ENCODE measurements at regions not wholly inside any gene's neighbourhood (a gene's known extent, or its start where the extent isn't known, plus 50 kb on each side); places are given as distances from the start of the nearest gene placed in this dataset.

DNA sequence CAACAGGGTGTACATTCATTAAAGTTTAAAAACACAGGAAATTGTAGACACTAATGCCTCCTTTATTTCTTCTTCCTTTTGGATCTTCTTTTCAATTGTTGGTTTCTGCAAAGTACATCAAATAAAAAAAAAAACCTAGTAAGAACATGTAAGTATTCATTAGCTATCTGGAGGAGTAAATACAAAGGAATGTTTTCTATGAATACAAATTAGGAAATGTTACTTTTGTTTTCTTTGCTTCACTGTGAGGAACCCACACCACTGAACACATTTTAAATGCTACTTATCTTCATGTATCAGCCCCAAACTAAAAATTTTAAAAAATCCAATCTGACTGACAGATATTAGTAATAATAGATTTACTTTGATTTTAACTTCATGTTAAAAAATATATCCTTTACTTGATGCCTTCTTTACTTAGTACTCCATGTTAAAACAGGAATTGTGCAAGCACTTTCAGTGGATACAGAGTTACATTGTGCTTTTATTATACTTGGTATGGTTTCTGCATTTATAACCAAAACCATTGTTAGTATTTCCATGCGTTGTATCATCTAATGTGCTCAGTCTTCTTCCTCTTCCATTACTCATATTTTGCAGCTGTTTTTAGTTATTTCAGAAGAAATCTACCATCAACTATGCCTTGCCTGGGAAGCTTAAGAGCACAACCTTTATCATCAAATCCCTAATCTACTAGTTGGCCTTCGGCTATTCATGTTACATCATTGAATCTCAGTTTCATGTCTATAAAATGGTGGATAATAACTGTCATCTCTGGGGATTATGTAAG, 236.9 kb upstream of the DPYD start:
- H3F3A ChIP-seq (ENCODE audit: insufficient read depth), result peaks cover 13% of the 10 kb centered on the region; the same call in 1 of the 2 replicates
- peak overlapping the region; percentile 65 for H2AFZ ChIP-seq
- H3K4me3 ChIP-seq, result peak overlapping the region; percentile 45
- no peak for TF ChIP-seq EZH2 (IDR thresholded peaks at IDR 0.05; ENCODE audit: insufficient read depth, poor library complexity, severe bottlenecking)
- TF ChIP-seq EZH2phosphoT487 (IDR thresholded peaks at IDR 0.05; ENCODE audit: insufficient read depth, low read depth), result no peak
- H3K9me2 ChIP-seq (ENCODE audit: insufficient read depth), result no peaks in the 10 kb centered on the region
- H3K79me2 ChIP-seq (ENCODE audit: insufficient read depth), result no peaks in the 10 kb centered on the region
- H3K27ac ChIP-seq, result peak overlapping the region; percentile 77
- DNase-seq, result peak; percentile 64
- in situ Hi-C loops (cut with MboI), result no loop called here
- peaks cover 18% of the 10 kb centered on the region for H3K4me1 ChIP-seq (ENCODE audit: insufficient read depth)
- 44 to 52% methylated on average over 2 of the region's 2 CpGs for WGBS, 2 experiments (ENCODE audit: low coverage in 1 of 2, low lambda C conversion rate in 2 of 2, missing lambda C conversion rate in 2 of 2)
- peak overlapping the region; percentile 67 for H3K4me2 ChIP-seq (ENCODE audit: unreplicated experiment)
- no peaks in the 10 kb centered on the region for H4K20me1 ChIP-seq (ENCODE audit: insufficient read depth)
- H3K9ac ChIP-seq, result peak overlapping the region; percentile 48
- no peaks in the 10 kb centered on the region for H3K36me3 ChIP-seq (ENCODE audit: low read depth)
- H3K27me3 ChIP-seq (replicated peaks; ENCODE audit: insufficient read depth), result no peaks in the 10 kb centered on the region
- H3K9me3 ChIP-seq (ENCODE audit: low read depth), result no peaks in the 10 kb centered on the region

- no peak overlapping the region for H3K4me2 ChIP-seq (ENCODE audit: unreplicated experiment)
- H3F3A ChIP-seq (ENCODE audit: insufficient read depth), result no peaks in the 10 kb centered on the region
- no peaks in the 10 kb centered on the region for H3K9me3 ChIP-seq (ENCODE audit: low read depth)
- H3K9ac ChIP-seq, result no peak overlapping the region
- no peak overlapping the region for H2AFZ ChIP-seq
- no peaks in the 10 kb centered on the region for H3K27me3 ChIP-seq (replicated peaks; ENCODE audit: insufficient read depth)
- H3K79me2 ChIP-seq (ENCODE audit: insufficient read depth), result no peaks in the 10 kb centered on the region
- H3K4me1 ChIP-seq (ENCODE audit: insufficient read depth), result no peaks in the 10 kb centered on the region
- no peak for DNase-seq
- H3K36me3 ChIP-seq (ENCODE audit: low read depth), result no peaks in the 10 kb centered on the region
- TF ChIP-seq EZH2 (IDR thresholded peaks at IDR 0.05; ENCODE audit: insufficient read depth, poor library complexity, severe bottlenecking) (no peak), EZH2phosphoT487 (IDR thresholded peaks at IDR 0.05; ENCODE audit: insufficient read depth, low read depth) (no peak)
- H4K20me1 ChIP-seq (ENCODE audit: insufficient read depth), result no peaks in the 10 kb centered on the region
- H3K4me3 ChIP-seq, result no peak overlapping the region
- H3K9me2 ChIP-seq (ENCODE audit: insufficient read depth), result no peaks in the 10 kb centered on the region
- in situ Hi-C loops (cut with MboI), result no loop called here
- no peak overlapping the region for H3K27ac ChIP-seq
Observed at GRCh38 chr1:98147280-98147679, 226.4 kb upstream of the DPYD start.

GRCh38 chr1:98145655-98146054, 224.8 kb upstream of the DPYD start:
- Histone ChIP-seq H3K4me3 (no peak overlapping the region), H3K27ac (no peak overlapping the region), H3K4me1 (ENCODE audit: insufficient read depth) (no peaks in the 10 kb centered on the region), H3K9me2 (ENCODE audit: insufficient read depth) (no peaks in the 10 kb centered on the region), H2AFZ (no peak overlapping the region), H3F3A (ENCODE audit: insufficient read depth) (no peaks in the 10 kb centered on the region), H3K27me3 (replicated peaks; ENCODE audit: insufficient read depth) (no peaks in the 10 kb centered on the region), H3K36me3 (ENCODE audit: low read depth) (no peaks in the 10 kb centered on the region), H3K4me2 (ENCODE audit: unreplicated experiment) (no peak overlapping the region), H4K20me1 (ENCODE audit: insufficient read depth) (no peaks in the 10 kb centered on the region), H3K79me2 (ENCODE audit: insufficient read depth) (no peaks in the 10 kb centered on the region), H3K9me3 (ENCODE audit: low read depth) (no peaks in the 10 kb centered on the region), H3K9ac (no peak overlapping the region)
- WGBS, 2 experiments (ENCODE audit: low coverage in 1 of 2, low lambda C conversion rate in 2 of 2, missing lambda C conversion rate in 2 of 2), result 85 to 94% methylated on average over 2 of the region's 2 CpGs
- in situ Hi-C loops (cut with MboI), result no loop called here
- no peak for DNase-seq
- TF ChIP-seq EZH2 (IDR thresholded peaks at IDR 0.05; ENCODE audit: insufficient read depth, poor library complexity, severe bottlenecking) (no peak), EZH2phosphoT487 (IDR thresholded peaks at IDR 0.05; ENCODE audit: insufficient read depth, low read depth) (no peak)

DNA sequence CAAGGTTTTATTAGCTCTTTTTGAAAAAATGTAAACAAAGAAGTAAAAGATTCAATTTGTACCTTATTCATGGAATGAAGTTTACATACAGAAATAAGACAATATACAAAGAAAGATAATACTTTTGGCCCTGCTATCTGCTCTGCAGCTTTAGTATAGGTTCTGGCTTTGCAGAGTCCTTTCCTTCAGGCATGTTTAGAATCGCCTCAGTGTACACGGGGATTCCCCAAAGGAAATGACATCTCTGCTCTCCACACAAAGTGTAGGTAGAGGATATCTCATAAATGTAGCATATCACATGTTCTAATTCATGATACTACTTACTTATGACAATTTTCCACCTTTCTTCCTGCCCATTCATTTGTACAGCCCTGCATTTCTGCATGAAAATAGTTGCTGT, 222.6 kb upstream of the DPYD start:
- WGBS, 2 experiments (ENCODE audit: low coverage in 1 of 2, low lambda C conversion rate in 2 of 2, missing lambda C conversion rate in 2 of 2), result 46 to 53% methylated on average over 2 of the region's 2 CpGs

More for the DNA sequence above, 222.6 kb upstream of the DPYD start:
- H3K9ac ChIP-seq, result no peak overlapping the region
- H3K27ac ChIP-seq, result no peak overlapping the region
- no peak for DNase-seq
- H3K4me3 ChIP-seq, result no peak overlapping the region
- in situ Hi-C loops (cut with MboI), result no loop called here
- no peaks in the 10 kb centered on the region for H3F3A ChIP-seq (ENCODE audit: insufficient read depth)
- no peak overlapping the region for H3K4me2 ChIP-seq (ENCODE audit: unreplicated experiment)
- no peaks in the 10 kb centered on the region for H3K9me2 ChIP-seq (ENCODE audit: insufficient read depth)
- no peaks in the 10 kb centered on the region for H3K36me3 ChIP-seq (ENCODE audit: low read depth)
- H2AFZ ChIP-seq, result no peak overlapping the region
- no peaks in the 10 kb centered on the region for H3K9me3 ChIP-seq (ENCODE audit: low read depth)
- TF ChIP-seq EZH2phosphoT487 (IDR thresholded peaks at IDR 0.05; ENCODE audit: insufficient read depth, low read depth) (no peak), EZH2 (IDR thresholded peaks at IDR 0.05; ENCODE audit: insufficient read depth, poor library complexity, severe bottlenecking) (no peak)
- H4K20me1 ChIP-seq (ENCODE audit: insufficient read depth), result no peaks in the 10 kb centered on the region
- no peaks in the 10 kb centered on the region for H3K4me1 ChIP-seq (ENCODE audit: insufficient read depth)
- no peaks in the 10 kb centered on the region for H3K79me2 ChIP-seq (ENCODE audit: insufficient read depth)
- H3K27me3 ChIP-seq (replicated peaks; ENCODE audit: insufficient read depth), result no peaks in the 10 kb centered on the region
